ENCODE measurements at regions not wholly inside any gene's neighbourhood (a gene's known extent, or its start where the extent isn't known, plus 50 kb on each side); places are given as distances from the start of the nearest gene placed in this dataset.

DNA sequence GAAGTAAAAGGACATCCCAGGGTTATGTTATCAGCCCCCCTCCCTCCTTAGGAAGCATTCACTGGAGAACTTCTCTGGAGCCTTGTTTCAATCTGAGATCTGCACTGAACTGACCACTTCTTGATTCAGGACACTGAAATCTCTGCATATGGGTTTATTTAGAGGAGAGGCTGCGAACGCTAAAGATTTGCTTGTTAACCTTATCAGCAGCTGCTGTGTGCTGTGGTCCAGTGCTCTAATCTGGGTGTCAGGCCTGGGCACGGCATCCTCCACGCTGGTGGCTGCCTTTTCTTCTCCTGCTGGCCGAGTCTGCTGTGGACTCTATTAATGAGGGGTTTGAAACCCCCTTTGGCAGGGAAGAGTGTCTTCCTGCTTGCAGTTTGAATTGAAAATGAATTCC is 1094.7 kb upstream of the TENM3 start:
- H3K4me1 ChIP-seq (ENCODE audit: control insufficient read depth, insufficient read depth, low read depth, low read length), result peaks cover 5% of the 10 kb centered on the region
- no peak overlapping the region for H3K4me3 ChIP-seq (ENCODE audit: insufficient read depth in 1 of 2, low read depth in 1 of 2, low read length in 2 of 2)
- H3K4ac ChIP-seq (ENCODE audit: low read depth in 1 of 2, low read length in 2 of 2), result no peak overlapping the region
- H2BK5ac ChIP-seq (ENCODE audit: low read depth, low read length, poor library complexity, severe bottlenecking), result no peak overlapping the region
- no peak overlapping the region for H3K23ac ChIP-seq (ENCODE audit: low read length in 2 of 2)
- H2AFZ ChIP-seq (ENCODE audit: low read depth, low read length), result no peak overlapping the region
- no peaks in the 10 kb centered on the region for H3K9me3 ChIP-seq (ENCODE audit: control insufficient read depth, low read length)
- H2BK15ac ChIP-seq (ENCODE audit: low read depth, poor library complexity, severe bottlenecking), result no peak overlapping the region
- H3K27me3 ChIP-seq (ENCODE audit: control insufficient read depth in 1 of 2, insufficient read depth in 1 of 2, low read length in 2 of 2), result no peaks in the 10 kb centered on the region
- H2BK120ac ChIP-seq (ENCODE audit: low read depth, low read length), result no peak overlapping the region
- DNase-seq, result no peak
- no peak overlapping the region for H4K91ac ChIP-seq (ENCODE audit: low read length)
- no peaks in the 10 kb centered on the region for H3K36me3 ChIP-seq (ENCODE audit: control insufficient read depth in 1 of 2, insufficient read depth in 2 of 2, low read depth in 1 of 2, low read length in 2 of 2)
- H3K79me1 ChIP-seq (replicated peaks; ENCODE audit: low read length, poor library complexity, severe bottlenecking), result no peaks in the 10 kb centered on the region
- 78% methylated on average over 4 of the region's 5 CpGs for WGBS
- H2BK12ac ChIP-seq (ENCODE audit: low read length in 2 of 2), result no peak overlapping the region
- no peak overlapping the region for H4K8ac ChIP-seq (ENCODE audit: low read length)
- no peak overlapping the region for H3K4me2 ChIP-seq (ENCODE audit: low read length, poor library complexity, severe bottlenecking)
- no peak overlapping the region for H3K27ac ChIP-seq (ENCODE audit: low read length, poor library complexity, severe bottlenecking)
- H3K9ac ChIP-seq (ENCODE audit: low read length), result no peak overlapping the region
- H2AK5ac ChIP-seq (ENCODE audit: low read length, severe bottlenecking), result peak overlapping the region; percentile 72
- no peak overlapping the region for H3K14ac ChIP-seq (ENCODE audit: low read length in 2 of 2)
- H3K18ac ChIP-seq (ENCODE audit: low read depth in 1 of 2, low read length in 2 of 2), result no peak overlapping the region

DNA sequence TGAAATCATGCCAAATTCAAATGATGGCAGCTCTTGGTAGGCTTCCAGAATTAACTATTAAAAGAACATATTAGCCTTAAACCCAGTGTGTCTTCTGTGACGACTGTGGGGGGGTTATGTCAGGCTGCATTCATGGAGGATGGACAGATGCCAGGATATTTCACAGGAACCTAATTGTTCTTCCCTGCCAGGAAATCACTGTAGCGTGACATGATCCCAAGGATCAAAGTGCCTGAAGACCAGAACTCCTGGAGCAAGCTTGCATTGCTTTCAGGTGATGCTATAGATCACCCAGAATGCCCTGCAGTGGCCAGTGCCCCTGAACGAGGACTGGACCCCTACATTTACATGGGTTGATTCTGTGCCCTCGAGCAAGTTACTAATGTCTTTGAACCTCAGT is 1093.0 kb upstream of the TENM3 start:
- no peak overlapping the region for H3K27ac ChIP-seq (ENCODE audit: low read length, poor library complexity, severe bottlenecking)
- no peak overlapping the region for H3K4me3 ChIP-seq (ENCODE audit: insufficient read depth in 1 of 2, low read depth in 1 of 2, low read length in 2 of 2)
- DNase-seq, result no peak
- H3K18ac ChIP-seq (ENCODE audit: low read depth in 1 of 2, low read length in 2 of 2), result no peak overlapping the region
- no peaks in the 10 kb centered on the region for H3K9me3 ChIP-seq (ENCODE audit: control insufficient read depth, low read length)
- H2BK12ac ChIP-seq (ENCODE audit: low read length in 2 of 2), result no peak overlapping the region
- H3K23ac ChIP-seq (ENCODE audit: low read length in 2 of 2), result no peak overlapping the region
- WGBS, result 61% methylated on average over 4 of the region's 4 CpGs
- H3K36me3 ChIP-seq (ENCODE audit: control insufficient read depth in 1 of 2, insufficient read depth in 2 of 2, low read depth in 1 of 2, low read length in 2 of 2), result no peaks in the 10 kb centered on the region
- H2BK15ac ChIP-seq (ENCODE audit: low read depth, poor library complexity, severe bottlenecking), result no peak overlapping the region
- no peak overlapping the region for H4K91ac ChIP-seq (ENCODE audit: low read length)
- H2BK120ac ChIP-seq (ENCODE audit: low read depth, low read length), result no peak overlapping the region
- H3K9ac ChIP-seq (ENCODE audit: low read length), result no peak overlapping the region
- H3K4me1 ChIP-seq (ENCODE audit: control insufficient read depth, insufficient read depth, low read depth, low read length), result peaks cover 5% of the 10 kb centered on the region
- no peak overlapping the region for H3K4me2 ChIP-seq (ENCODE audit: low read length, poor library complexity, severe bottlenecking)
- H3K79me1 ChIP-seq (replicated peaks; ENCODE audit: low read length, poor library complexity, severe bottlenecking), result no peaks in the 10 kb centered on the region
- no peak overlapping the region for H2BK5ac ChIP-seq (ENCODE audit: low read depth, low read length, poor library complexity, severe bottlenecking)
- no peak overlapping the region for H2AFZ ChIP-seq (ENCODE audit: low read depth, low read length)
- no peak overlapping the region for H4K8ac ChIP-seq (ENCODE audit: low read length)
- no peak overlapping the region for H3K4ac ChIP-seq (ENCODE audit: low read depth in 1 of 2, low read length in 2 of 2)
- no peak overlapping the region for H3K14ac ChIP-seq (ENCODE audit: low read length in 2 of 2)
- H2AK5ac ChIP-seq (ENCODE audit: low read length, severe bottlenecking), result no peak overlapping the region
- H3K27me3 ChIP-seq (ENCODE audit: control insufficient read depth in 1 of 2, insufficient read depth in 1 of 2, low read length in 2 of 2), result no peaks in the 10 kb centered on the region

DNA sequence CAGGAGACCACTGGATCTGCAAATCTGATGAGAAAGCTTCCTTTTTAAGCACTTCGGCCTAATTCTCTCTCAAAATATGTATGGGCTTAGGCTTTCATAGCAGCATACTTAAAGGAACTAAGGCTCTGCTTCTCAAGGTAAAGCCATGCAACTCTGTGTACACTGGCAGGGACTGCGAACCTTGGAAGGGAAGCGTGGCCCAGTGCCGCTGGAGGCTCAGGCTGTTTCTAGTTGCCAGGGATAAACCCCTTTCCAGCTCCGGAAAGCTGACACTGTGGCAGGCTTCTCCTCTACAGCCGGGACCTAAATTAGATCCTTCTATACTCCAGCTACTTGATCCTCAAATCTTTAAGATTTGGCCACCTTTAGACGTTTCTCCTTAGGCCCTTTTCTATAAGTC is 1091.3 kb upstream of the TENM3 start:
- no peak overlapping the region for H2BK120ac ChIP-seq (ENCODE audit: low read depth, low read length)
- no peak overlapping the region for H2BK5ac ChIP-seq (ENCODE audit: low read depth, low read length, poor library complexity, severe bottlenecking)
- no peak overlapping the region for H2BK15ac ChIP-seq (ENCODE audit: low read depth, poor library complexity, severe bottlenecking)
- H3K4ac ChIP-seq (ENCODE audit: low read depth in 1 of 2, low read length in 2 of 2), result no peak overlapping the region
- 91% methylated on average over 6 of the region's 7 CpGs for WGBS
- no peaks in the 10 kb centered on the region for H3K9me3 ChIP-seq (ENCODE audit: control insufficient read depth, low read length)
- H3K79me1 ChIP-seq (replicated peaks; ENCODE audit: low read length, poor library complexity, severe bottlenecking), result no peaks in the 10 kb centered on the region
- H3K36me3 ChIP-seq (ENCODE audit: control insufficient read depth in 1 of 2, insufficient read depth in 2 of 2, low read depth in 1 of 2, low read length in 2 of 2), result no peaks in the 10 kb centered on the region
- no peak overlapping the region for H3K14ac ChIP-seq (ENCODE audit: low read length in 2 of 2)
- no peak overlapping the region for H3K4me2 ChIP-seq (ENCODE audit: low read length, poor library complexity, severe bottlenecking)
- H2BK12ac ChIP-seq (ENCODE audit: low read length in 2 of 2), result no peak overlapping the region
- H4K91ac ChIP-seq (ENCODE audit: low read length), result no peak overlapping the region
- no peak overlapping the region for H2AK5ac ChIP-seq (ENCODE audit: low read length, severe bottlenecking)
- DNase-seq, result no peak
- H3K18ac ChIP-seq (ENCODE audit: low read depth in 1 of 2, low read length in 2 of 2), result no peak overlapping the region
- H2AFZ ChIP-seq (ENCODE audit: low read depth, low read length), result no peak overlapping the region
- H4K8ac ChIP-seq (ENCODE audit: low read length), result no peak overlapping the region
- H3K4me3 ChIP-seq (ENCODE audit: insufficient read depth in 1 of 2, low read depth in 1 of 2, low read length in 2 of 2), result no peak overlapping the region
- H3K4me1 ChIP-seq (ENCODE audit: control insufficient read depth, insufficient read depth, low read depth, low read length), result peaks cover 5% of the 10 kb centered on the region
- H3K27ac ChIP-seq (ENCODE audit: low read length, poor library complexity, severe bottlenecking), result no peak overlapping the region
- H3K23ac ChIP-seq (ENCODE audit: low read length in 2 of 2), result no peak overlapping the region
- H3K27me3 ChIP-seq (ENCODE audit: control insufficient read depth in 1 of 2, insufficient read depth in 1 of 2, low read length in 2 of 2), result no peaks in the 10 kb centered on the region
- H3K9ac ChIP-seq (ENCODE audit: low read length), result no peak overlapping the region

DNA sequence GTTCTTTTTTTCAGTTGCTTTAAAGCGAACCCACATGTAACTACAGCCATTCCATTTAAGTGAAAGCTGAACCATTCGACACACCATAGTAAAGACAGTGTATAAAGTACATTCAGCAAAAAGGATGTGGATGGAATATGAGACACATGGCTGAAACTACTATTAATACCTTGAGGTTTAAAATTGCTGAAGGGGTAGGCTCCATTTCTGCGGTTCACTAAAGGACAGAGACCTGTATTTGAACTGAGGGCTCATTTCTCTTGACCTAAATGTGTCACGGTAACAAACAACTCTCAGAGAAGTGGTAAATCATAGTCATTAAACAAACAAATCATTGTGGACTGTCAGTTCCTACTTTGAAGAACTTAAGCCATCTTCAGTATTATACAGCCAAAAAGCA is 1085.6 kb upstream of the TENM3 start:
- Histone ChIP-seq H4K8ac (ENCODE audit: low read length) (no peak overlapping the region), H3K4ac (ENCODE audit: low read depth in 1 of 2, low read length in 2 of 2) (no peak overlapping the region), H3K4me3 (ENCODE audit: insufficient read depth in 1 of 2, low read depth in 1 of 2, low read length in 2 of 2) (no peak overlapping the region), H2AK5ac (ENCODE audit: low read length, severe bottlenecking) (no peak overlapping the region), H3K23ac (ENCODE audit: low read length in 2 of 2) (no peak overlapping the region), H3K27ac (ENCODE audit: low read length, poor library complexity, severe bottlenecking) (no peak overlapping the region), H2BK15ac (ENCODE audit: low read depth, poor library complexity, severe bottlenecking) (no peak overlapping the region), H3K79me1 (replicated peaks; ENCODE audit: low read length, poor library complexity, severe bottlenecking) (no peaks in the 10 kb centered on the region), H3K27me3 (ENCODE audit: control insufficient read depth in 1 of 2, insufficient read depth in 1 of 2, low read length in 2 of 2) (no peaks in the 10 kb centered on the region), H3K4me1 (ENCODE audit: control insufficient read depth, insufficient read depth, low read depth, low read length) (no peaks in the 10 kb centered on the region), H4K91ac (ENCODE audit: low read length) (no peak overlapping the region), H2BK120ac (ENCODE audit: low read depth, low read length) (no peak overlapping the region), H3K14ac (ENCODE audit: low read length in 2 of 2) (no peak overlapping the region), H2AFZ (ENCODE audit: low read depth, low read length) (no peak overlapping the region), H3K4me2 (ENCODE audit: low read length, poor library complexity, severe bottlenecking) (no peak overlapping the region), H2BK5ac (ENCODE audit: low read depth, low read length, poor library complexity, severe bottlenecking) (no peak overlapping the region), H3K9ac (ENCODE audit: low read length) (no peak overlapping the region), H3K9me3 (ENCODE audit: control insufficient read depth, low read length) (no peaks in the 10 kb centered on the region), H3K18ac (ENCODE audit: low read depth in 1 of 2, low read length in 2 of 2) (no peak overlapping the region), H2BK12ac (ENCODE audit: low read length in 2 of 2) (no peak overlapping the region), H3K36me3 (ENCODE audit: control insufficient read depth in 1 of 2, insufficient read depth in 2 of 2, low read depth in 1 of 2, low read length in 2 of 2) (no peaks in the 10 kb centered on the region)
- no peak for DNase-seq
- 58% methylated on average over 3 of the region's 4 CpGs for WGBS

Measured in mesenchymal stem cell (in vitro differentiated cells and primary cell).